ENCODE measurements at regions not wholly inside any gene's neighbourhood (a gene's known extent, or its start where the extent isn't known, plus 50 kb on each side); places are given as distances from the start of the nearest gene placed in this dataset.
"Not testable (repeated sequence)": the region's sequence is repeated elsewhere in the genome, so short reads cannot be mapped to it uniquely, and the experiment has no call there.

GRCh38 chr10:108631332-108631731, 1292.0 kb downstream of the XPNPEP1 start:
- no peak for DNase-seq

DNA sequence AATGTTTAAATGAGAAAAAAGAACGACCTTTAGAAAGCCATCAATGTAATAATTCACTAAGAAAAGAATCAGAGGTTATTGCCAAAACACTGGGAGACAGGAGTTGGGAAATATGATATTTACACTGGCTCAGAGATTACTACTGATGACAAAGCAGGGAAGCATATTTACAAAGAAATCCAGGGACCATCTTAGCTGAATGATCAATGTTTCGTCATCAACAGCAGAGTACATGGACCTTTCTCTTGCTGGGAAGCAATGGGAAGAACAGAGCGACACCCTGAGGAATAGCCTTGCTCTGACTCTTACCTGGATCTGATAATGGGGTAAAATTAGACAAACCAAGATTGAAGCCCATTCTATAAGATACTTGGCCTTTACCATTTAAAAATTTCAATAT, 1293.5 kb downstream of the XPNPEP1 start:
- no peak for DNase-seq

DNA sequence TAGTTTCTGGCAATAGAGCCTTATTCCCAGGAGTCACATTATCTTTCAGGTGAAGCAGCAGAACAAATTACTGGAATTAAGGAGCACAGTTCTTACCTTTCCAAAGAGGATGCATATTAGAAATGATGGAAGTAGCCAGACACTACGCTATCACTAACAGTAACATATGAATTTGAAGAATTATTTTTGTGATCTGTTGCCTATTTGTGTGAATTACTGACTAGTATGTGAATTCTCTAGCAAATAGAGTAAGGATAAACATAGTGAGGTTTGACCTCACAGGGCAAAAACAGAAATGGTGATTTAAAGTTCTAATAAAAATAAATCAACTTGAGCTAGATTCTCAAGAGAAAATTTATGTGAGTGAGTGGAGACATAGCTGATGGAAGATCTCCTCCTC, 1299.3 kb downstream of the XPNPEP1 start:
- DNase-seq = no peak

DNA sequence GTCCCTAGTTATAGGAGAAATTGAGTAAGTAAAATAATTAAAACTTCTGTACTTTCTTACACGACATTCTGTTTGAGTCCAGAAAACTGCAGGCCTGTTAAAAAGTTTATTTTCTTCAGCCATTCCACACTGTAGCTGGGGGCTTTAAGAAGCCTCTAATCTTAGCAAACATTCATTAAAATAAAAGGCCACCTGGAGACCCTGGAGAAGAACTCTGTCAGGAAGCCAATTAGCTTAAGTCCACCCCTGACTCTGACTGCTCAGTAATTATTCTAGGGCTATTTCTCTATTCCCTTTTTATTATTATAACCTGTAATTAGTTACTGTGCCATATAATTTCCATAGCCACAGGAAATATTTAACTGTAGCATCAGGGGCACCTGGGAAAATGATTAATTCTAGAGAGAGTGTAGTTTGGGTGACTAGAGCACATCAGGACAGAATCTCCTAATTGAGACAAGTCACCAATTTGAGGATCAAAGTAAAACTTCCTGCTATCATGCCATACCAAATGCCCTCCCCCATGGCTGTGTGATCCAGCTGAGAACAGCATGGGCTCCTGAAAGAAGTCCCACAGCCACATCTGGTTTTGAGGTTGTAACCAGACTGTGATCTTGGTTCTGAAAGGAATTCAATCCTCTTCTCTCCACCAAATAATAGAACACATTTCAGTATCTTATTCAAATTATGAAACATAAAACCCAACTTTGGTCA, 1302.3 kb downstream of the XPNPEP1 start:
- DNase-seq = no peak

DNA sequence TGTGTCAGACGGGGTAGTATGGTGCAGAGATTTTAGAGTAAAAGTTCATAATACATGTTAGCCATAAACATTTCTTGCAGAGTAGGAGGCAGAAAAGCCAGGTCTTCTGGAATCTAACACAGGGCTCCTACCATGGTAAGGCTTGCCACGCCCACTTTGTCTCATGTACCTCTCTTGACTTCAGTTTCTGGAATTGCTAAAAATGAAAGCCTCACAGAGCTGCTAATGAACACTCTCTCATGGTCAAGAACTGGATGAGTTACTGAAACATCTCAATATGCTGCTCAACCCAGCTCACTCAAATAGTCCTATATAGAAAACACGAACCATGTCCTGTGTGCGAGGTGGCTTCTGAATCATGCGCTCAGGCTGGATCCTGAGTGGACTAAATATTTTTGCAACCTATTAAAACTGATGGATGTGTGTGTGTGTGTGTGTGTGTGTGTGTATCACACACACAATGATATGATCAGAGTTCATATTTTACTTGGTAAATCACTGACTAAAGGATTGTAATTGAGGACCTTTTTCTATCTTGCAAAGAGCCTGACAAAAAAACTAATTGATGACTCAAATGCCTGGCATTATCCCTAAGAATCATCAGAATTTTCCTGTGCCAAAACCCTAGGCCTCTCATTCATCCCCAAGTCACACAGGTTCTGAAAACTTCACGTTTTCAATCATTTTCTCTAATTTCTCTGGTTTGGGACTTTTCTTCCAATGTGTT, 1306.6 kb downstream of the XPNPEP1 start:
- DNase-seq = no peak

- DNase-seq = no peak
Measured at GRCh38 chr10:108615576-108616320, 1307.6 kb downstream of the XPNPEP1 start.

DNA sequence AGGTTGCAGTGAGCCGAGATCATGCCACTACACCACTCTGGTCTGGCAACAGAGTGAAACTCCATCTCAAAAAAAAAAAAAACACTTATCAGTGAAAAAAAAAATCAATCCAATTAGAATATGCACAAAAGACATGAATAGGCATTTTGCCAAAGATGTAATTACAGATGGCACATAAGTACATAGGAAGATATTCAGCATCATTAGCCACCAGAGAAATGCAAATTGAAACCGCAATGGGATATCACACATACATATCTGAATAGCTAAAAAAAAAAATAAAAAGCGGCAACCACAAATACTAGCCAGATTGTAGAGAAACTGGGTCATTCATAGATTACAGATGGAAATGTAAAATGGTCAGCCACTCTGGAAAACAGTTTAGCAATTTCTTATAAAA, 1310.8 kb downstream of the XPNPEP1 start:
- DNase-seq = no peak

- DNase-seq = no peak
Measured at GRCh38 chr10:108608860-108609259, 1314.5 kb downstream of the XPNPEP1 start.

GRCh38 chr10:108601851-108602250, 1321.5 kb downstream of the XPNPEP1 start:
- DNase-seq = no peak

DNA sequence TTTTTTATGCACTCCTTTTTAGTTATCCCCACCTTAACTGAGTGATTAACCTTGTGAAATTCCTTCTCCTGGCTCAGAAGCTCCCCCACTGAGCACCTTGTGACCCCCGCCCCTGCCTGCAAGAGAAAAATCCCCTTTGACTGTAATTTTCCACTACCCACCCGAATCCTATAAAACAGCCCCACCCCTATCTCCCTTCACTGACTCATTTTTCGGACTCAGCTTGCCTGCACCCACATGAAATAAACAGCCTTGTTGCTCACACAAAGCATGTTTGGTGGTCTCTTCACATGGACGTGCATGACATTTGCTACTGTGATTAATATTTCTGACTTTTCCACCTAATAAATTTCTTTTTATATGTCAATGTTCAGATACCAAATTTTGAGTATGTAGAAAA, 1322.8 kb downstream of the XPNPEP1 start:
- not testable (repeated sequence) for DNase-seq

DNA sequence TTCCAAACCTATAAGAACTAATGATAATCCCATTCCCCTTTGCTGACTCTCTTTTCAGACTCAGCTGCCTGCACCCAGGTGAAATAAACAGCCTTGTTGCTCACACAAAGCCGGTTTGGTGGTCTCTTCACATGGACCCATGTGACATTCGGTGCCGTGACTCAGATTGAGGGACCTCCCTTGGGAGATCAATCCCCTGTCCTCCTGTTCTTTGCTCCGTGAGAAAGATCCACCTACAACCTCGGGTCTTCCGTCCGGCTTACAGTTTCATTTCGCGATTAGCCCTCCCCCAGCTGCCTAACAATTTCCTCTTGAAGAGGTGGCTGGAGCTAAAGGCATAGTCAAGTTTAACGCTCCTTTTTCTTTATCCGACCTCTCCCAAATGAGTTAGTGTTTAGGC, 1324.0 kb downstream of the XPNPEP1 start:
- DNase-seq = not testable (repeated sequence)

- peak; percentile 75 for DNase-seq
Measured at GRCh38 chr10:108598831-108599230, 1324.5 kb downstream of the XPNPEP1 start.

- peak; percentile 59 for DNase-seq
Measured at GRCh38 chr10:108598320-108598695, 1325.0 kb downstream of the XPNPEP1 start.

DNA sequence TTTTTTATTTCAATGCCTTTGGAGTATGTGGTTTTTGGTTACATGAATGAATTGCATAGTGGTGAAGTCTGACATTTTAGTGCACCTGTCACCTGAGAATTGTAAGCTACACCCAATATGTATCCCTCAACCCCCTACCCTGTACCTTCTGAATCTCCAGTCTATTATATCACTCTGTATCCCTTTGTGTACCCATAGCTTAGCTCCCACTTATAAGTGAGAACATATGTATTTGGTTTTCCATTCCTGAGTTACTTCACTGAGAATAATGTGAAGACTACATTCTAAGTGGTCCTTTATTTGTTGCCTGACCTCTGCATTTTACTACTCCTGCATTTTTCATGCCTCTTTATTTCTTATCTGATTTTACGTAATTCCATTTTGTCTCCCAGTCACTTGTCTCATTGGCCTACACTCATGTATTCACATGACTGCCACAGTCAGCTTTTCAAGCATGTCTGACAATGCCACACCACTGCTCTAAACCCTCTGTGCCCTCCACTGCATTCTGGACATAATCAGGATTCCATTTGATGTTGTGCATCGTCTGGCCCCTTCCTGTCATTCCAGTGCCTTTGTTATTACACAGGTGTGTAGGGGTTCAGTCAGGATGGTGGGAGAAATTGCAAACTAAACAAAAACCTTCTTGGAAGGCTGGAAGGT, 1325.5 kb downstream of the XPNPEP1 start:
- peak; percentile 90 for DNase-seq

- DNase-seq = no peak
Measured at GRCh38 chr10:108597031-108597430, 1326.3 kb downstream of the XPNPEP1 start.

DNA sequence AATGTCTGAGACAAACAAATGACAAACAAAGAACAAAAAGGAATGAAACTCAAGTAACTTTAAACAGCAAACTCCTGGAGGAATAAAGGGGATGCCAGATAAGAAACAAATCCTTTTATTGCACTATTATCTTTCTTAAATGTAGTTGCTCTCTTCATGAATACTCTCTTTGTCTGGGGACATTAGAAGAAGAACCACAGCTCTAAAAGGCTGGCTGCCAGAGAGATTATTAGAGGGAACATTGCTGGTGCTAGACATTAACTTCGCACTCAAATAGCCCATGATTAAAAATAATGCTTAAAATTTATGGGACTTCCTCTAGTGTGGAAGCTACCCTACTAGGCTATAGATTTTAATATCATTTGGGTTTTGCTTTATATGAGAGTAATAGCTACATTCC, 1330.4 kb downstream of the XPNPEP1 start:
- DNase-seq = no peak

DNA sequence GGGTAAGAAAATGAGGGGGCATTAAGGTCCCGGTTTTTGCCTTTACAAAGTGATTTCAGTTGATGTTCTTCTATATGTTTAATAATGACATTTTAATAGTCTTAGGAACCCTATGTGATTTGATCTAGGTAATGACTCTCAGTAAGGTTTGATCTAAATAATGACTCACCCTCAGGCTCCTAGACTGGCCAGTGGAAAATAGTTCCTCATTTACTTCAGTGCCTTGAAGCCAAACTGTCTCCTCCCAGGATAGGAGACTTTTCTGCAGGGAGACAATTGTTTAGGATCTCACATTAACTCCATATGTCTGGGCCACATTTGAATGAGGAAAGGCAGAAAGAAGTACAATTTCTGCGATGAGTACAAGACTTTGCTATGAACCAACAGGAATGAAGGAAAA, 1331.9 kb downstream of the XPNPEP1 start:
- DNase-seq = no peak

GRCh38 chr10:108586424-108586823, 1336.9 kb downstream of the XPNPEP1 start:
- no peak for DNase-seq

DNA sequence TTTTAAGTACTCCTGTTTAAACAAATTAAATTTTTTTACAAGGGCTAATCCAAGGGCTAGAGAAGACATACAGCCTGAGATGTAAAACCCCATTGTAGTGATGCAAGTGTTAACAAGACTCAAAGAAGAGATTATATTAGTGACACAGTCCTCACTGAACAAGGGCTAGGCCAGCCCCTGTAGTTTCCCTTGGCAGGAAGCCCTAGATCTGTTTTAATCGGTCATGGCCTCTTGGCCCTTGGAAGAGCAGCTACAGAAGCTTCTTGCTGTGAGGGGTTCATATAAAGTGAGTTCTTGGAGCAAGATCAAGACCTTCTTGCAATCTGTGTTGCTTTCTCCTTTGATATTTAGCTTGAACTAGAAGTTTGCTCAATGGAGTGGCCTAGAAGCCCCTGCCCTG, 1339.4 kb downstream of the XPNPEP1 start:
- no peak for DNase-seq

- no peak for DNase-seq
Measured at GRCh38 chr10:108582888-108583287, 1340.4 kb downstream of the XPNPEP1 start.

GRCh38 chr10:108582387-108582786, 1340.9 kb downstream of the XPNPEP1 start:
- peak; percentile 64 for DNase-seq

GRCh38 chr10:108578258-108578657, 1345.1 kb downstream of the XPNPEP1 start:
- no peak for DNase-seq

- no peak for DNase-seq
Measured at GRCh38 chr10:108574233-108574632, 1349.1 kb downstream of the XPNPEP1 start.

Data from islet precursor cell (in vitro differentiated cells).